SK-N-SH (cell line): ENCODE measurements at regions not wholly inside any gene's neighbourhood (a gene's known extent, or its start where the extent isn't known, plus 50 kb on each side); places are given as distances from the start of the nearest gene placed in this dataset.

Experiments used
- CTCF ChIA-PET: fragments of 300-600, 350-600 bp; formaldehyde crosslinking; extraction: SDS; loops from one replicate; lab custom pipeline; 2021; lab: Yijun Ruan, JAX
- POLR2A ChIA-PET: fragments of 350-600 bp; sonication (Branson Sonifier 250); formaldehyde crosslinking; extraction: SDS; loops from one replicate; lab custom pipeline; 2020; ENCODE audit warnings: antibody characterized with exemption, inconsistent platforms; lab: Yijun Ruan, JAX
- DNase-seq: peaks from one replicate; pipeline ENCODE4 v3.0.0; 2012
- H2AFZ ChIP-seq: fragments of 200-600 bp; sonication (generic); 2 replicates; pipeline ENCODE4 v1.8.1; 2016; ENCODE audit warnings: antibody characterized with exemption, mild to moderate bottlenecking, low read depth
- H3F3A ChIP-seq: fragments of 200-600 bp; sonication (generic); replicated peaks from 2 replicates; pipeline ENCODE3; 2016; ENCODE audit warnings: antibody characterized with exemption, mild to moderate bottlenecking; ENCODE audit not compliant: insufficient read depth
- H3K27ac ChIP-seq, 2 experiments: fragments of 200-500 bp in 1 of 2; fragments of 200-600 bp in 1 of 2; sonication (Bioruptor generic) in 1 of 2; sonication (generic), shearing (Covaris generic) in 1 of 2; 2 replicates each; pipeline versions ENCODE4 v1.5.1 to v1.6.1; 2014 to 2016; ENCODE audit warnings: low read depth in 2 of 2, inconsistent platforms in 1 of 2, low read length in 1 of 2, mild to moderate bottlenecking in 1 of 2, mixed read lengths in 1 of 2
- H3K27me3 ChIP-seq: fragments of 200-600 bp; sonication (generic), shearing (Covaris generic); 2 replicates; pipeline ENCODE4 v1.6.1; 2016; ENCODE audit warnings: mixed run types; ENCODE audit not compliant: insufficient read depth
- H3K36me3 ChIP-seq, 2 experiments: fragments of 200-500 bp in 1 of 2; fragments of 200-600 bp in 1 of 2; sonication (Bioruptor generic) in 1 of 2; sonication (generic) in 1 of 2; replicated peaks in 1 of 2; 2 replicates each; pipeline versions ENCODE3 to v1.5.1; 2014 to 2016; ENCODE audit warnings: low read length in 1 of 2, mild to moderate bottlenecking in 1 of 2; ENCODE audit not compliant: insufficient read depth in 2 of 2, control insufficient read depth in 1 of 2
- H3K4me1 ChIP-seq, 2 experiments: fragments of 200-500 bp in 1 of 2; fragments of 200-600 bp in 1 of 2; sonication (Bioruptor generic) in 1 of 2; sonication (generic), shearing (Covaris generic) in 1 of 2; 2 replicates each; pipeline versions ENCODE4 v1.5.1 to v1.6.1; 2014 to 2016; ENCODE audit warnings: low read depth in 1 of 2, low read length in 1 of 2, mixed run types in 1 of 2; ENCODE audit not compliant: insufficient read depth in 2 of 2, control insufficient read depth in 1 of 2
- H3K4me2 ChIP-seq: fragments of 200-600 bp; sonication (generic), shearing (Covaris generic); 2 replicates; pipeline ENCODE4 v1.6.1; 2017; ENCODE audit warnings: mixed run types
- H3K4me3 ChIP-seq, 2 experiments: fragments of 200-500 bp in 1 of 2; fragments of 200-600 bp in 1 of 2; sonication (Bioruptor generic) in 1 of 2; sonication (generic), shearing (Covaris generic) in 1 of 2; 2 replicates each; pipeline versions ENCODE4 v1.5.1 to v1.8.1; 2014 to 2016; ENCODE audit warnings: low read depth in 2 of 2, inconsistent platforms in 1 of 2, low read length in 1 of 2, mild to moderate bottlenecking in 1 of 2, mixed read lengths in 1 of 2, moderate library complexity in 1 of 2
- H3K79me2 ChIP-seq: fragments of 200-600 bp; sonication (generic); 2 replicates; pipeline ENCODE4 v1.8.1; 2017; ENCODE audit warnings: mild to moderate bottlenecking; ENCODE audit not compliant: insufficient read depth
- H3K9ac ChIP-seq: fragments of 200-600 bp; sonication (generic); 2 replicates; pipeline ENCODE4 v1.6.1; 2017; ENCODE audit warnings: mixed run types
- H3K9me2 ChIP-seq: fragments of 200-600 bp; sonication (generic); 2 replicates; pipeline ENCODE4 v1.6.1; 2017; ENCODE audit warnings: mixed run types
- H3K9me3 ChIP-seq: fragments of 200-600 bp; sonication (generic); 2 replicates; pipeline ENCODE4 v1.6.1; 2017; ENCODE audit warnings: mixed run types, mild to moderate bottlenecking, moderate library complexity
- H4K20me1 ChIP-seq: fragments of 200-600 bp; sonication (generic); 2 replicates; pipeline ENCODE4 v1.6.1; 2017; ENCODE audit warnings: mild to moderate bottlenecking, mixed run types; ENCODE audit not compliant: insufficient read depth
- CHD2 ChIP-seq: fragments of 150-350 bp; IDR thresholded peaks from 2 replicates; pipeline ENCODE4 v1.6.1; 2018; ENCODE audit warnings: low read length; ENCODE audit not compliant: partially characterized antibody
- ELF1 ChIP-seq: IDR thresholded peaks from 2 replicates; pipeline ENCODE4 v1.4.0; 2012
- FOSL2 ChIP-seq: IDR thresholded peaks from 2 replicates; pipeline ENCODE4 v1.4.0; 2012; ENCODE audit warnings: low read depth, mild to moderate bottlenecking, moderate library complexity, borderline replicate concordance
- GABPA ChIP-seq: IDR thresholded peaks from 2 replicates; pipeline ENCODE4 v1.4.0; 2012; ENCODE audit warnings: low read depth, mild to moderate bottlenecking
- GATA2 ChIP-seq: sonication (generic); formaldehyde crosslinking; IDR thresholded peaks from 2 replicates; pipeline ENCODE4 v1.5.0; 2020; ENCODE audit warnings: mild to moderate bottlenecking, missing genetic modification reagents
- JUND ChIP-seq: IDR thresholded peaks from 2 replicates; pipeline ENCODE4 v1.4.0; 2012
- NFIC ChIP-seq: IDR thresholded peaks from 2 replicates; pipeline ENCODE4 v1.4.0; 2012; ENCODE audit warnings: borderline replicate concordance
- RAD21 ChIP-seq: IDR thresholded peaks from 2 replicates; pipeline ENCODE4 v1.6.1; 2012; ENCODE audit warnings: mild to moderate bottlenecking, low read length
- RXRA ChIP-seq: IDR thresholded peaks from 2 replicates; pipeline ENCODE4 v1.4.0; 2012; ENCODE audit warnings: low read depth, mild to moderate bottlenecking, borderline replicate concordance
- SIN3A ChIP-seq: IDR thresholded peaks from 2 replicates; pipeline ENCODE4 v1.6.1; 2012; ENCODE audit warnings: low read depth, mild to moderate bottlenecking, low read length, moderate library complexity, borderline replicate concordance
- TEAD4 ChIP-seq: IDR thresholded peaks from 2 replicates; pipeline ENCODE4 v1.4.0; 2012; ENCODE audit warnings: mild to moderate bottlenecking, borderline replicate concordance; ENCODE audit not compliant: insufficient read depth
- YY1 ChIP-seq: IDR thresholded peaks from 2 replicates; pipeline ENCODE4 v1.4.0; 2012; ENCODE audit warnings: low read depth, mild to moderate bottlenecking
- WGBS: methylation state at CpG from one replicate; pipeline ENCODE4 v1.1.6; 2017; ENCODE audit warnings: low lambda C conversion rate; 5-methylcytosine and 5-hydroxymethylcytosine counted together
- TF ChIP-seq, protein P1 (sequence below): fragments of 150-350 bp; IDR thresholded peaks from 2 replicates; pipeline ENCODE4 v1.6.1; 2017; ENCODE audit warnings: antibody characterized with exemption, low read length, low read depth, borderline replicate concordance
- TF ChIP-seq, protein P2 (sequence below): IDR thresholded peaks from 2 replicates; pipeline ENCODE4 v1.4.0; 2012; ENCODE audit warnings: low read depth, borderline replicate concordance
- TF ChIP-seq, protein P3 (sequence below): IDR thresholded peaks from 2 replicates; pipeline ENCODE4 v1.6.1; 2012; ENCODE audit warnings: mild to moderate bottlenecking, low read depth, low read length, moderate library complexity
- TF ChIP-seq, protein P4 (sequence below): fragments of 150-350 bp; IDR thresholded peaks from 2 replicates; pipeline ENCODE4 v1.6.1; 2016; ENCODE audit warnings: mild to moderate bottlenecking, low read depth, low read length
- TF ChIP-seq, protein P5 (sequence below): IDR thresholded peaks from 2 replicates; pipeline ENCODE4; 2012

DNA sequence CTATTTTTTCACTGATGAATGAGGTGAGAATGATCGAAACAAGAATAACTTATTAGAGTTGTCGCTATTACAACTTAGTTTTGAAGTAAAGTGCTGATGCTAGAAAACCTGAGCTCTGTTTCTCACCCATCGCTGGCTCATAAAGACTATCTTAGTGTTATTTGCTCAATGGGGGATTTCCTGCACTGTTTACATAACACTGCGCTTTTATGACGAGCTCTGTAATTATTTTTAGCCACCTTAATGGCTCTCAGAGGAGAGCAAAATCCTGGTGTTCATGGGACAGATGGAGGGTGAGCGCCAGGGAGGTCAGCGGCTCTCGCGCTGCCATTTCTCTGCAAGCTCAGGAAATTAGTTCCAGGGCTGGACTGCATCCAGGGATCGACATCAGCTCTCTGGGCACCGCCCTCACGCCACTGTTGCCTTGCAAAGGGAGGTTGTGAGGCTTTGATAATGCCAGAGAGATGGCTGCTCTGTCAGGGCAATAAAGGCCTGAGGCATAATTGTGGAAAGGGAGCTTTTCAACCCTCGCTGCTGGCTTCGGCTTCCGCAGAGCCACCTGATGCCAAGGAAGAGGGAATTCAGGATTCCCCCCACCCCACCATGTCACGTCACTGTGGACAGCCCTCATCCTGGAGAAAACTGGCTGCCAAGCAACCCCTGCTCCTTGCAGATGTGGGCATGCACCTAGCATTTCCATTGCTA is 72.0 kb downstream of the DACT2 start:
- POLR2A ChIA-PET: interaction anchor here (1.0 kb wide), 1 partner anchor 15 kb away, joined by 3 read pairs; no protein-coding TSS in a partner anchor

DNA sequence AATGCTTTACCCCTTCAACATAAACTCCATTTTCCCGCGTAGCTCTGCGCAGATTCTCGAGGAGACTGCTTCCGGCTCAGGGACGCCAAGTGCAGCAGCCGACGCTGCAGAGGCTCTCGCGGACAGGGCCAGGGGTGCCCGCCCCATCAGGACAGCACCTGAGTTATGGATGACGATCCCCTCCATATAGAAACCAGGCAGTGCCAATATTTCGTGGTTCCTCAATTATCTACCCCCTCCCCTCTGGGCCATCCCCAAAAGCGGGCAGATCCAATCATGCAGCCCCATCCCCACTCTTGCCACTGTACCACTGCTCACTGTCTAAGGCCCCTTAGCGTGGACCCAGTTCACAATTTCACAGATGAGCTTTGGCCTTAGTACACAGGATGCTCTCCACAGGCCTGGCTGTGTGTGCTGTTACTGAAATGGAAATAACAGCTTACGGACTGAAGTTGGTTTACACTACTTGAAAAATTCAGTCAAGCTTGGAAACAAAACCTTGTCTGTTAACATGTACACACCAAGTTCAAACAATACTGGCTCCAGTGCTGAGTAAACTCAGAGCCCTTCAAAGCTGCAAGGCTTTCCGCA is 74.5 kb downstream of the DACT2 start:
- TF ChIP-seq, protein P1, sequence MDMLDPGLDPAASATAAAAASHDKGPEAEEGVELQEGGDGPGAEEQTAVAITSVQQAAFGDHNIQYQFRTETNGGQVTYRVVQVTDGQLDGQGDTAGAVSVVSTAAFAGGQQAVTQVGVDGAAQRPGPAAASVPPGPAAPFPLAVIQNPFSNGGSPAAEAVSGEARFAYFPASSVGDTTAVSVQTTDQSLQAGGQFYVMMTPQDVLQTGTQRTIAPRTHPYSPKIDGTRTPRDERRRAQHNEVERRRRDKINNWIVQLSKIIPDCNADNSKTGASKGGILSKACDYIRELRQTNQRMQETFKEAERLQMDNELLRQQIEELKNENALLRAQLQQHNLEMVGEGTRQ: no peak
- TF ChIP-seq, protein P2, sequence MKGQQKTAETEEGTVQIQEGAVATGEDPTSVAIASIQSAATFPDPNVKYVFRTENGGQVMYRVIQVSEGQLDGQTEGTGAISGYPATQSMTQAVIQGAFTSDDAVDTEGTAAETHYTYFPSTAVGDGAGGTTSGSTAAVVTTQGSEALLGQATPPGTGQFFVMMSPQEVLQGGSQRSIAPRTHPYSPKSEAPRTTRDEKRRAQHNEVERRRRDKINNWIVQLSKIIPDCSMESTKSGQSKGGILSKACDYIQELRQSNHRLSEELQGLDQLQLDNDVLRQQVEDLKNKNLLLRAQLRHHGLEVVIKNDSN: no peak
- TF ChIP-seq JUND (no peak), FOSL2 (no peak), ELF1 (no peak), GATA2 (no peak), YY1 (no peak), TEAD4 (no peak), NFIC (no peak)
- TF ChIP-seq, protein P3, sequence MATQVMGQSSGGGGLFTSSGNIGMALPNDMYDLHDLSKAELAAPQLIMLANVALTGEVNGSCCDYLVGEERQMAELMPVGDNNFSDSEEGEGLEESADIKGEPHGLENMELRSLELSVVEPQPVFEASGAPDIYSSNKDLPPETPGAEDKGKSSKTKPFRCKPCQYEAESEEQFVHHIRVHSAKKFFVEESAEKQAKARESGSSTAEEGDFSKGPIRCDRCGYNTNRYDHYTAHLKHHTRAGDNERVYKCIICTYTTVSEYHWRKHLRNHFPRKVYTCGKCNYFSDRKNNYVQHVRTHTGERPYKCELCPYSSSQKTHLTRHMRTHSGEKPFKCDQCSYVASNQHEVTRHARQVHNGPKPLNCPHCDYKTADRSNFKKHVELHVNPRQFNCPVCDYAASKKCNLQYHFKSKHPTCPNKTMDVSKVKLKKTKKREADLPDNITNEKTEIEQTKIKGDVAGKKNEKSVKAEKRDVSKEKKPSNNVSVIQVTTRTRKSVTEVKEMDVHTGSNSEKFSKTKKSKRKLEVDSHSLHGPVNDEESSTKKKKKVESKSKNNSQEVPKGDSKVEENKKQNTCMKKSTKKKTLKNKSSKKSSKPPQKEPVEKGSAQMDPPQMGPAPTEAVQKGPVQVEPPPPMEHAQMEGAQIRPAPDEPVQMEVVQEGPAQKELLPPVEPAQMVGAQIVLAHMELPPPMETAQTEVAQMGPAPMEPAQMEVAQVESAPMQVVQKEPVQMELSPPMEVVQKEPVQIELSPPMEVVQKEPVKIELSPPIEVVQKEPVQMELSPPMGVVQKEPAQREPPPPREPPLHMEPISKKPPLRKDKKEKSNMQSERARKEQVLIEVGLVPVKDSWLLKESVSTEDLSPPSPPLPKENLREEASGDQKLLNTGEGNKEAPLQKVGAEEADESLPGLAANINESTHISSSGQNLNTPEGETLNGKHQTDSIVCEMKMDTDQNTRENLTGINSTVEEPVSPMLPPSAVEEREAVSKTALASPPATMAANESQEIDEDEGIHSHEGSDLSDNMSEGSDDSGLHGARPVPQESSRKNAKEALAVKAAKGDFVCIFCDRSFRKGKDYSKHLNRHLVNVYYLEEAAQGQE: no peak
- TF ChIP-seq, all 33 proteins: peak for 0
- ChIA-PET POLR2A (no interaction called here), CTCF (no interaction called here)
- peaks cover 0 to 11% of the 10 kb centered on the region in 2 experiments; a peak in 2 of 4 replicates for H3K4me1 ChIP-seq
- DNase-seq: no peak
- no peaks in the 10 kb centered on the region for H3K27me3 ChIP-seq
- no peak overlapping the region for H3K27ac ChIP-seq
- no peaks in the 10 kb centered on the region for H3F3A ChIP-seq
- H2AFZ ChIP-seq: no peak overlapping the region
- H3K9me3 ChIP-seq: no peaks in the 10 kb centered on the region
- H3K36me3 ChIP-seq: no peaks in the 10 kb centered on the region
- H3K9ac ChIP-seq: no peak overlapping the region
- no peaks in the 10 kb centered on the region for H3K79me2 ChIP-seq
- H4K20me1 ChIP-seq: no peaks in the 10 kb centered on the region
- WGBS: 75% methylated on average over 17 of the region's 17 CpGs
- no peaks in the 10 kb centered on the region for H3K9me2 ChIP-seq
- no peak overlapping the region for H3K4me3 ChIP-seq
- no peak overlapping the region for H3K4me2 ChIP-seq

More for the DNA sequence above, 72.0 kb downstream of the DACT2 start:
- Histone ChIP-seq H3K36me3 (no peaks in the 10 kb centered on the region), H3K27ac (peak overlapping the region in 1 of 2 experiments; percentile 53; a peak in 2 of 4 replicates), H3K9ac (no peak overlapping the region), H3K9me2 (no peaks in the 10 kb centered on the region), H3K4me2 (no peak overlapping the region), H3K4me1 (peaks cover 0 to 11% of the 10 kb centered on the region in 2 experiments; a peak in 2 of 4 replicates), H3K4me3 (no peak overlapping the region; a peak in 1 of 4 replicates), H3K79me2 (no peaks in the 10 kb centered on the region), H4K20me1 (no peaks in the 10 kb centered on the region), H2AFZ (no peak overlapping the region), H3K27me3 (no peaks in the 10 kb centered on the region)
- CTCF ChIA-PET: interaction anchor here (0.9 kb wide), 1 partner anchor 77 kb away, joined by 3 read pairs; no protein-coding TSS in a partner anchor
- DNase-seq: peak; percentile 88
- TF ChIP-seq, protein P4, sequence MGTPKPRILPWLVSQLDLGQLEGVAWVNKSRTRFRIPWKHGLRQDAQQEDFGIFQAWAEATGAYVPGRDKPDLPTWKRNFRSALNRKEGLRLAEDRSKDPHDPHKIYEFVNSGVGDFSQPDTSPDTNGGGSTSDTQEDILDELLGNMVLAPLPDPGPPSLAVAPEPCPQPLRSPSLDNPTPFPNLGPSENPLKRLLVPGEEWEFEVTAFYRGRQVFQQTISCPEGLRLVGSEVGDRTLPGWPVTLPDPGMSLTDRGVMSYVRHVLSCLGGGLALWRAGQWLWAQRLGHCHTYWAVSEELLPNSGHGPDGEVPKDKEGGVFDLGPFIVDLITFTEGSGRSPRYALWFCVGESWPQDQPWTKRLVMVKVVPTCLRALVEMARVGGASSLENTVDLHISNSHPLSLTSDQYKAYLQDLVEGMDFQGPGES: no peak
- TF ChIP-seq RAD21: peak; percentile 10; the same call in 1 of the 2 replicates
- TF ChIP-seq CHD2: peak; percentile 42
- TF ChIP-seq SIN3A: no peak
- no peak for TF ChIP-seq RXRA
- TF ChIP-seq, protein P5, sequence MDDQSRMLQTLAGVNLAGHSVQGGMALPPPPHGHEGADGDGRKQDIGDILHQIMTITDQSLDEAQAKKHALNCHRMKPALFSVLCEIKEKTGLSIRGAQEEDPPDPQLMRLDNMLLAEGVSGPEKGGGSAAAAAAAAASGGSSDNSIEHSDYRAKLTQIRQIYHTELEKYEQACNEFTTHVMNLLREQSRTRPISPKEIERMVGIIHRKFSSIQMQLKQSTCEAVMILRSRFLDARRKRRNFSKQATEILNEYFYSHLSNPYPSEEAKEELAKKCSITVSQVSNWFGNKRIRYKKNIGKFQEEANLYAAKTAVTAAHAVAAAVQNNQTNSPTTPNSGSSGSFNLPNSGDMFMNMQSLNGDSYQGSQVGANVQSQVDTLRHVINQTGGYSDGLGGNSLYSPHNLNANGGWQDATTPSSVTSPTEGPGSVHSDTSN: no peak
- TF ChIP-seq GABPA: no peak
- TF ChIP-seq JUND: no peak
- TF ChIP-seq, all 33 proteins: peak for 2
- WGBS: 14% methylated on average over 7 of the region's 16 CpGs
- Histone ChIP-seq H3K9me3 (no peaks in the 10 kb centered on the region), H3F3A (no peaks in the 10 kb centered on the region)
